ENCODE measurements at regions not wholly inside any gene's neighbourhood (a gene's known extent, or its start where the extent isn't known, plus 50 kb on each side); places are given as distances from the start of the nearest gene placed in this dataset.

DNA sequence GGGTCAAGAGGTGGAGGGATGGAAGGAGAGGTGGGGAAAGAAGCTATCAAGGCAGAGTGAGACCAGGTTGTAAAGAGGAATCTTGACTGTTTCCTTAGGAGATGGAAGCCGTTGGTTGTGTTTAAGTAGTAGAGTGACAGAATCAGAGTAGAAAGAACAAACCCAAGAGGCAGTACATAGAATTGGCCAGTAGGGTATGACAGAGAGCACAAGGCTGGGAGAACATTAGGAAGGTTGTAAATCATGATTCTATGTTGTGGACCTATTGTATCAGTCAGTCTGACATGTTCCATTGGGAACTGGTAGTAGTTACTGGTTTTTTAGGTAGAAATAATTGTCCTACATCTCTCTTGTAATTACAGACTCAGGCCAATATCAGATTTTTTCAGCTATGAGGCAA, 486.9 kb upstream of the USP24 start:
- no peak overlapping the region for H2BK5ac ChIP-seq (ENCODE audit: insufficient read length, low read length)
- no peak overlapping the region for H3K27ac ChIP-seq (ENCODE audit: insufficient read length, low read depth, low read length)
- H3K4me2 ChIP-seq (ENCODE audit: insufficient read depth, insufficient read length, low read length): no peak overlapping the region
- no peaks in the 10 kb centered on the region for H3K9me3 ChIP-seq (ENCODE audit: control insufficient read depth, low read depth, low read length)
- no peaks in the 10 kb centered on the region for H3K79me1 ChIP-seq (ENCODE audit: insufficient read depth, low read depth, low read length, poor library complexity, severe bottlenecking)
- H4K20me1 ChIP-seq (ENCODE audit: control insufficient read depth, insufficient read depth, insufficient read length): no peaks in the 10 kb centered on the region
- Mint-ChIP-seq H3K4me3 (no peak overlapping the region), H3K27me3 (ENCODE audit: low read depth) (no peaks in the 10 kb centered on the region; the same call in 1 of the 2 replicates), H3K4me1 (no peaks in the 10 kb centered on the region), H3K36me3 (ENCODE audit: insufficient read depth in 1 of 3, low read depth in 3 of 3) (0 out of 7 replicates have a peak, but pooled peaks cover 0 to 1% (median 0%) of the 10 kb centered on the region in 3 experiments), H3K9me3 (no peaks in the 10 kb centered on the region; a peak in 1 of 5 replicates), H3K27ac (no peak overlapping the region)
- H3K23ac ChIP-seq (ENCODE audit: insufficient read length, low read depth, low read length): no peak overlapping the region
- no peak overlapping the region for H2AK5ac ChIP-seq (ENCODE audit: insufficient read length, low read length)
- no peaks in the 10 kb centered on the region for H3K4me1 ChIP-seq (ENCODE audit: insufficient read depth, low read length)
- H3K79me2 ChIP-seq (ENCODE audit: insufficient read depth, low read length): no peaks in the 10 kb centered on the region
- H2BK15ac ChIP-seq (ENCODE audit: low read depth, low read length): no peak overlapping the region
- no peak overlapping the region for H3K18ac ChIP-seq (ENCODE audit: insufficient read length, low read depth, low read length)
- WGBS (ENCODE audit: extremely low coverage, insufficient read length, low lambda C conversion rate): no CpG with 5 or more reads among the region's 1 CpG
- no peaks in the 10 kb centered on the region for H3K23me2 ChIP-seq (ENCODE audit: insufficient read length, low read depth, low read length, poor library complexity, severe bottlenecking)
- H3K9ac ChIP-seq (ENCODE audit: extremely low read depth, insufficient read length, low read length): no peak overlapping the region
- no peak overlapping the region for H4K8ac ChIP-seq (replicated peaks; ENCODE audit: insufficient read length, low read depth, low read length)
- H2BK120ac ChIP-seq (ENCODE audit: low read depth, low read length, poor library complexity, severe bottlenecking): no peak overlapping the region
- H4K5ac ChIP-seq (ENCODE audit: insufficient read length, low read depth, low read length): no peak overlapping the region
- H2AFZ ChIP-seq (ENCODE audit: low read length): no peak overlapping the region
- no peak overlapping the region for H3K56ac ChIP-seq (ENCODE audit: insufficient read length, low read depth, low read length)
- TF ChIP-seq CTCF (conservative IDR thresholded peaks at IDR 0.05): peak; percentile 81
- no peak for DNase-seq
- no peaks in the 10 kb centered on the region for H3K27me3 ChIP-seq (ENCODE audit: insufficient read depth, low read length)
- H2BK12ac ChIP-seq (ENCODE audit: insufficient read length, low read depth, low read length): no peak overlapping the region
- no peak overlapping the region for H3K4ac ChIP-seq (ENCODE audit: low read depth, low read length)
- no peak overlapping the region for H3T11ph ChIP-seq (ENCODE audit: low read length)
- no peak overlapping the region for H2BK20ac ChIP-seq (ENCODE audit: low read depth, low read length, poor library complexity, severe bottlenecking)
- H4K91ac ChIP-seq (ENCODE audit: insufficient read length, low read depth, low read length): no peak overlapping the region
- H3K14ac ChIP-seq (ENCODE audit: insufficient read depth, low read length): no peak overlapping the region

Measured in H9 (cell line).